Muscle layer of colon (tissue), 2 donors: ENCODE measurements at regions not wholly inside any gene's neighbourhood (a gene's known extent, or its start where the extent isn't known, plus 50 kb on each side); places are given as distances from the start of the nearest gene placed in this dataset.

ENCODE experiments used
- H3K27ac ChIP-seq: one replicate; pipeline ENCODE4 v1.7.0; 2013; ENCODE audit warnings: low read depth, mild to moderate bottlenecking, low read length, moderate library complexity
- H3K27me3 ChIP-seq, 2 donors: one replicate each; pipeline ENCODE4 v1.7.0; 2013; ENCODE audit warnings: low read length in 2 of 2, mild to moderate bottlenecking in 2 of 2; ENCODE audit not compliant: insufficient read depth in 2 of 2, control insufficient read depth in 1 of 2
- H3K36me3 ChIP-seq: one replicate; pipeline ENCODE4 v1.7.0; 2013; ENCODE audit warnings: mild to moderate bottlenecking, low read length; ENCODE audit not compliant: insufficient read depth
- H3K4me1 ChIP-seq: one replicate; pipeline ENCODE4 v1.7.0; 2013; ENCODE audit warnings: mild to moderate bottlenecking, low read length; ENCODE audit not compliant: insufficient read depth
- H3K4me3 ChIP-seq, 2 donors: one replicate each; pipeline ENCODE4 v1.7.0; 2013; ENCODE audit warnings: low read length in 2 of 2, low read depth in 1 of 2, mild to moderate bottlenecking in 1 of 2, moderate library complexity in 1 of 2
- H3K9ac ChIP-seq: one replicate; pipeline ENCODE4 v1.7.0; 2013; ENCODE audit warnings: low read length
- H3K9me3 ChIP-seq: one replicate; pipeline ENCODE4 v1.7.0; 2013; ENCODE audit warnings: mild to moderate bottlenecking, low read length
- donor health status: abdominal sarcoma.
- donor health status: Adenocarcinoma of cecum.

DNA sequence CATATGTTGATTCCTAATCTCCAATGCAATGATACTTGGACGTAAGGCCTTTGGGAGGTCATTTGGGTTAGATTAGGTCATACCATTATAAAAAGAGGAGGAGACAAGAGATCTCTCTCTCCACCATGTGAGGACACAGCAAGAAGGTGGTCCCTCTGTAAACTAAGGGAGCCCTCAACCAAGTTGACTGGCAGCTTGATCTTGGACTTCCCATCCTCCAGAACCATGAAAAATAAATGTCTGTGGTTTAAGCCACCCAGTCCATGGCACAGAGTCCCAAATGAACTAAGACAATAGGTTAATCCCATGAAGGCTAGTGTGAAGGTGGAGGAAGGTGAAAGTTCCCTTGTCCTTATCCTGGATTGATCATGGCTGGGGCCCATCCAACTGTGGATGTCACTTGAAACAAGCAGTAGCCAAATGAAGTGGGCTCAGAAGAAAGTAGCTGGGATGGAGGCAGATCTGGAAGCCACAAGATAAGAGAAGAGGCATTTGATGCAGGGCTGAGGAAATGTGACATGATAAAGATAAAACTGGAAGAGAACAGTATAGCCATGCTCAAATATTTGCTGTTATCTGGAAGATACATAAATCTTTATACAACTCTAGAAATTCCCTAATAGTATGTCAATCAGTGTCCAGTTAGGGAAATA is 99.9 kb downstream of the BANF2 start:
- H3K9ac ChIP-seq, result no peak overlapping the region
- no peaks in the 10 kb centered on the region for H3K36me3 ChIP-seq
- H3K9me3 ChIP-seq, result no peaks in the 10 kb centered on the region
- no peak overlapping the region for H3K4me3 ChIP-seq
- H3K27ac ChIP-seq, result no peak overlapping the region
- peaks cover 7% of the 10 kb centered on the region for H3K4me1 ChIP-seq
- no peaks in the 10 kb centered on the region for H3K27me3 ChIP-seq

DNA sequence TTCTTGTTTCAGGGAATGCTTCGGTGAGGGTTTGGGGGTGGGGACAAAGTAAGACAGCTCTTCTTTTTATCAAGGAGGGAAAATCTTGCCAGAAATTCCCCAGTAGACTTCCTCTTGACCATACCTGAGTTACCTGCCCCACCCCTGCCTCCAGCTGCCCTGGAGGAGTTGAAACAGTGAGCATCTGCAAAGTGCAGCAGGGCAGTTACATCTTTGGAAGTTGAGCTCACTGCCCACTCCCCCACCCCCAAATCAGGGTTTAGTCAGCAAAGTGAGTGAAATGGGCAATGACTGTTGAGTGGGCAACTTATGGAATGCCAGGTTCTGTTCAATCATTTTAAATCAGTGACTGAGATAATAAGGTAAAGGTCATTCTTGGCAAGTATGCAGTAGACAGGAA is 98.8 kb downstream of the BANF2 start:
- peaks cover 7% of the 10 kb centered on the region for H3K4me1 ChIP-seq
- no peak overlapping the region for H3K9ac ChIP-seq
- H3K27me3 ChIP-seq, result no peaks in the 10 kb centered on the region
- H3K36me3 ChIP-seq, result no peaks in the 10 kb centered on the region
- H3K27ac ChIP-seq, result no peak overlapping the region
- no peaks in the 10 kb centered on the region for H3K9me3 ChIP-seq
- H3K4me3 ChIP-seq, result no peak overlapping the region

DNA sequence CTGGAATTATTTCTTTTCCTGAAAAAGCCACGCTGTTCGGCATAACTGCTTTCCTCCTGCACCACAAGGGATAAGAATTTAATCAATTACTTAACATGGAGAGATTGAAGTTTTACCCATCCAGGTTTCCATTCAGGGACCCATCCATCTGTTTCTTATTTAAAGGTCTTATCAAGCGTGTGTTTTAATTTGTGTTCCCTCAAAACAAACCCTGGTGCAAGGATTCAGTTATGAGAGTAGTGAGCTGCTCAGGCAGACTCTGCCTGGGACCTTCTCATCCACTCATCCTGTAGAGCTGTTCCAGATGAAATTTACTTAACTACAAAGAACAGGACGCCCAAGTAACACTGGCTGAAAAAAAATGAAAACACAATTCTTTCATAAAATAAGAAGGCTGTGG is 97.8 kb downstream of the BANF2 start:
- Histone ChIP-seq H3K4me3 (no peak overlapping the region), H3K9me3 (no peaks in the 10 kb centered on the region), H3K4me1 (peaks cover 7% of the 10 kb centered on the region), H3K9ac (no peak overlapping the region), H3K36me3 (no peaks in the 10 kb centered on the region), H3K27me3 (no peaks in the 10 kb centered on the region), H3K27ac (no peak overlapping the region)

DNA sequence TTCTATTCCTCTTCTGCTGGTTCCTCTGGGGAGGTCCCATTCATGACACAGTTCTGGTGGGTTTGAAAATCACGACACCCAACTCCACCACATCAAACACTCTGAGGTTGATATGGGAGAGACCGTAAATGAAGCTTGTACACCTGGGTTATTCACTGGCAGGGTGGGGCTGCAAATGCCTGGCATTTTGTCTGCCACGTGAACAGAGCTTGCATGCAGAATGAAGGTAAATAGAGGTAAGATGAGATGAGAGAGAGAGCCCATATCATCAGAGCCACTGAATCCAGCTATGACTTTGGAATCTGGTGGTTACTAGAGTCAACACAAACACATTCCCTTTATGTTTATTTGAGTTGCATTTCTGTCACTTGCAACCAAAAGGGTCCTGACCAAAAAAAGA is 97.4 kb downstream of the BANF2 start:
- peaks cover 7% of the 10 kb centered on the region for H3K4me1 ChIP-seq
- H3K27ac ChIP-seq, result no peak overlapping the region
- no peaks in the 10 kb centered on the region for H3K9me3 ChIP-seq
- no peaks in the 10 kb centered on the region for H3K36me3 ChIP-seq
- H3K9ac ChIP-seq, result no peak overlapping the region
- no peaks in the 10 kb centered on the region for H3K27me3 ChIP-seq
- no peak overlapping the region for H3K4me3 ChIP-seq

DNA sequence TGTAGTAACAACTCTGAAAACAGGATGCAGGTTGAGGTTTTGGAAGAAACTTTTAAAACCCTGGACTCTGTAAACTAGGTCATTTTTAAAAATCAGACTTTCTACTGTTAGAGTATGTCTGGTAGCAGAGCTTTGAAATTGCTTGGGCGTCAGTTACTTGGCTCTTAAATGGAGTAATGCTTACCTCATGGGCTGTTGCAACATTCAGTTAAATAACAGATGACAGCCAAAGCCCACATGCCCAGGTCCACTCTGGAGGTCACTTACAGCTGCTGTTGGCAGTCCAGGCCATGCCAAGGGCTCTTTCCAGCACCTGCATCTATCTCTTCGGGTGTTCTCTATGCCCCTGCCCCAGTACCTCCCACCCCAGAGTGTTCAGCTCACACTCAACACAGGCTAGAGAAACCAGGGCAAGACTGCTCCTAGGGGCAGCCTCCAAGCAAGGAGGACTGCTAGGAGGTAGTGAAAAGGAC is 96.4 kb downstream of the BANF2 start:
- H3K4me1 ChIP-seq, result peaks cover 7% of the 10 kb centered on the region
- H3K4me3 ChIP-seq, result no peak overlapping the region
- no peaks in the 10 kb centered on the region for H3K9me3 ChIP-seq
- H3K36me3 ChIP-seq, result no peaks in the 10 kb centered on the region
- H3K27me3 ChIP-seq, result no peaks in the 10 kb centered on the region
- no peak overlapping the region for H3K27ac ChIP-seq
- no peak overlapping the region for H3K9ac ChIP-seq

DNA sequence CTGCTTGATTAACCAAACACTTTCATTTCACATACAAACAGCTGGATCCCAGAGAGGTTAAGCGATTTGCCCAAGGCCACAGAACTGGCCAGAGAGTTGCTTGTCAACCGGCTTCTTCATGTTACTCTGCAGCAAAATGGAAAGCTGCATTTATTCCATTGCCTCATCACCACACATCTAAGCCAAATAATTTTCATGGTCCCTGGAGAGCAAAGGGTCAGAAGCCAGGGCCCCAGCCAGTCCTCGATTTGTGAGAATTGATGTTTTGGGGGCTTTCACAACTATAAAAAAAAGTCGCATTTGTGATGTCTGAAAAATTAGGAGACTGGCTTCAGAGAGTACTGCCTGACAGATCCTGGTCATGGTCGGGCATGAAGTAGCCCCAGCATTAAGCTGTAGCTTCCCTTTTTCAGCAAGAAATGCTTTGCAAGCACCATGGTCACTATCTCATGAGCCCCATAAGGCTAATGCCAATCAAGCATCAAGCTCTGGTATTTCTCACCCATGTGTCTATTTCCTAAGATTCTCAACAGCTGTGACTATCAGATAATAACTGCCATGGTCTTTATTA is 95.8 kb downstream of the BANF2 start:
- H3K4me3 ChIP-seq, result no peak overlapping the region
- no peaks in the 10 kb centered on the region for H3K9me3 ChIP-seq
- no peaks in the 10 kb centered on the region for H3K27me3 ChIP-seq
- no peaks in the 10 kb centered on the region for H3K36me3 ChIP-seq
- H3K27ac ChIP-seq, result no peak overlapping the region
- peaks cover 7% of the 10 kb centered on the region for H3K4me1 ChIP-seq
- H3K9ac ChIP-seq, result no peak overlapping the region

GRCh38 chr20:17795003-17795402 is 95.2 kb downstream of the BANF2 start:
- H3K36me3 ChIP-seq, result no peaks in the 10 kb centered on the region
- H3K4me3 ChIP-seq, result no peak overlapping the region
- H3K27ac ChIP-seq, result no peak overlapping the region
- peaks cover 7% of the 10 kb centered on the region for H3K4me1 ChIP-seq
- H3K9me3 ChIP-seq, result no peaks in the 10 kb centered on the region
- H3K27me3 ChIP-seq, result no peaks in the 10 kb centered on the region
- H3K9ac ChIP-seq, result no peak overlapping the region

GRCh38 chr20:17794400-17794799 is 94.6 kb downstream of the BANF2 start:
- no peaks in the 10 kb centered on the region for H3K36me3 ChIP-seq
- H3K4me3 ChIP-seq, result no peak overlapping the region
- H3K9ac ChIP-seq, result no peak overlapping the region
- H3K27me3 ChIP-seq, result no peaks in the 10 kb centered on the region
- no peak overlapping the region for H3K27ac ChIP-seq
- peaks cover 7% of the 10 kb centered on the region for H3K4me1 ChIP-seq
- no peaks in the 10 kb centered on the region for H3K9me3 ChIP-seq

DNA sequence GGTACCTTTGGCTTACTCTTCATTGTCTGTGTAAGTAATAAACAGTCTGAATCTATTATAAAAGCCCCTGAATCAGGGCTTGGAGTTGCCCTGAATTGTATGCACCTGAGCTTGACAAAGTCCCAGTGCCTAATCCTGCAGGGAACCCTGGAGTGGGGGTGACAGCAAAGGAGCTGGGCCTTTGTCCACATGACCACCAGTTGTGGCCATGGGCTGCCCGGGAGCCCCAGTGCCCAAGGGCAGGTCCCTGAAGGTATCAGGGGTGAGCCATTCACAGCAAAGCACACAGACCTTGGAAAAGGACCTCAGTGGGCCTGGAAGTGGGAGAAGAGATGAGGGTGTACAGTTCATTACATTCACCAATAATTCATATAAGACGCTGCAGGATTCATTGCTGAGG is 94.2 kb downstream of the BANF2 start:
- Histone ChIP-seq H3K4me3 (no peak overlapping the region), H3K36me3 (no peaks in the 10 kb centered on the region), H3K27ac (no peak overlapping the region), H3K27me3 (no peaks in the 10 kb centered on the region), H3K9ac (no peak overlapping the region), H3K4me1 (peaks cover 7% of the 10 kb centered on the region), H3K9me3 (no peaks in the 10 kb centered on the region)

GRCh38 chr20:17790296-17790695 is 90.5 kb downstream of the BANF2 start:
- H3K27ac ChIP-seq, result no peak overlapping the region

DNA sequence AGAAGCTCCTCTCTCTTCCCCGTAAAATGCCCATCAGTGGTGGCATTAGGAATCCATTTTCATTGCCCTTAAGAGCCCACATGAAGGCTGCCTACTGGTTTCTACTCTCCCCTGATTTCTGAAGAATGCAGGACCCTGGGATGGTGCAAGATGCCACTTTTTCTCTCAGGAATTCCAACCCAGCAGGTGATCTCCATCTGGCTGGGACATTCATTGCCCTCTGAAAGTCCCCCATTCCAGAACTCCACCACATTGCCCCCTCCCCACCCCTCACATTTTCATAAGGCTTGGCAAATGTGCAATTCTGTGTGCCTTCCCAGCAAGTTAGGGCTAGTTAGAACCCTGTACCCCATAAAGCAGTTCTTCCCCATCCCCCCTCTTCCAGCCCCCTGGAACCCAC is 88.0 kb downstream of the BANF2 start:
- Histone ChIP-seq H3K36me3 (no peaks in the 10 kb centered on the region), H3K4me3 (no peak overlapping the region), H3K27me3 (no peaks in the 10 kb centered on the region), H3K4me1 (no peaks in the 10 kb centered on the region), H3K9me3 (no peaks in the 10 kb centered on the region), H3K9ac (no peak overlapping the region), H3K27ac (no peak overlapping the region)

More at GRCh38 chr20:17790296-17790695, 90.5 kb downstream of the BANF2 start:
- Histone ChIP-seq H3K4me3 (no peak overlapping the region), H3K27me3 (no peaks in the 10 kb centered on the region), H3K9ac (no peak overlapping the region), H3K36me3 (no peaks in the 10 kb centered on the region), H3K9me3 (no peaks in the 10 kb centered on the region), H3K4me1 (no peaks in the 10 kb centered on the region)

DNA sequence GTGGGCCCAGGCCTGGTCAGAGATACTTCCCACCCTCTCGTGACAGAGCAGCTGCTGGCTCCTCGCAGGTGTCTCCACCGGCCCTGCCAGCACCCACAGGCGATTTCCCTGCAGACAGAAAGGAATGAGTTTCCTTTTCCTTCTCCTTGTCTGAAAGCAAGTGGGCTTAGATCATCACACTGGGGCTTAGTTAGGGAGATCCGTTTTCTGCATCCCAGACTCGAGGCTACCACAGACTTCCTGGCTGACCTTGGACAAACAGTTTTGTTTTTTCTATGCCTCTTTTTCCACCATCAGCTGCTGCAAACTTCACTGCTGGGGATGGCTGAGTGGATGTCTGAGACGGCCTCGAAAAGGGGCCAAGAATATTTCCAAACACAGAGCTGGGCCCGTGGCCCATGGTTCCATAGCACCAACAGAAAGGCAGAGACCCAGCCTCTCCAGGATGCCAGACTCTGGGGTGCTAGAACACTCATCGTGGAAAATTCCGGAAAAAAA is 86.5 kb downstream of the BANF2 start:
- Histone ChIP-seq H3K4me1 (no peaks in the 10 kb centered on the region), H3K9ac (no peak overlapping the region), H3K4me3 (no peak overlapping the region), H3K9me3 (no peaks in the 10 kb centered on the region), H3K27ac (no peak overlapping the region), H3K36me3 (no peaks in the 10 kb centered on the region), H3K27me3 (no peaks in the 10 kb centered on the region)
